Activated effector memory CD4-positive, alpha-beta T cell treated with Interleukin-2 at 50 U/mL for 16 hours (primary cell): ENCODE measurements at regions not wholly inside any gene's neighbourhood (a gene's known extent, or its start where the extent isn't known, plus 50 kb on each side); places are given as distances from the start of the nearest gene placed in this dataset.
"Not testable (repeated sequence)": the region's sequence is repeated elsewhere in the genome, so short reads cannot be mapped to it uniquely, and the experiment has no call there.

Experiments used
- DNase-seq: peaks from one replicate; pipeline ENCODE4 v3.0.0-alpha.2; 2020

DNA sequence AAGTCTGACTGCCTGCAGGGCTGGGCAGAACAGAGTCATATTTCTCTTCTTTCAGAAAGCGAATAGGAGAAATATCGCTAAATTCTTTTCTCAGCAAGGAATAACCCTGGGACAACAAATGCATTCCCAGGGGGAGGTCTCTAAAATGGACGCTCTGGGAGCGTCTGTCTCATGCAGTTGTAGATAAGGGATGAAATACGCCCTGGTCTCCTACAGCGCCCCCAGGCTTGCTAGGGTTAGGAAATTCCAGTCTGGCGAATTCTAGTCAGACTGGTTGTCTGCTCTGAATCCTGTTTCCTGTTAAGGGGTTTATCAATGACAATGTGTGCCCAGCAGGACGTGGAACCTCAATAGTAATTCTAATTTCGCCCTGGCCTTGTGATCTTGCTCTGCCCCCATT is 1214.1 kb downstream of the DIAPH3 start:
- no peak for DNase-seq

DNA sequence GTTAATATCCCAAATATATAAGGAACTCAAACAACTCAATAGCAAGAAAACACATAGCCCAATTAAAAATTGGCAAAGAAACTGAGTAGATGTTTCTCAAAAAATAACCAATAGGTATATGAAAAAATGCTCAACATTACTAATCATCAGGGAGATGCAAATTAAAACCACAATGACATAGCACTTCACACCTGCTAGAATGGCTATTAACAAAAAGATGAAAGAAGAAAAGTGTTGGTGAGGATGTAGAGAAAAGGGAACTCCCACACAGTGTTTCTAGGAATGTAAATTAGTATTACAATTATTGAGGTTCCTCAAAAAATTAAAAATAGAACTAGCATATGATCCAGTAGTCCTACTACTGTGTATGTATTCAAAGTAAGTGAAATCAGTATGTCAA is 1212.8 kb downstream of the DIAPH3 start:
- no peak for DNase-seq

DNA sequence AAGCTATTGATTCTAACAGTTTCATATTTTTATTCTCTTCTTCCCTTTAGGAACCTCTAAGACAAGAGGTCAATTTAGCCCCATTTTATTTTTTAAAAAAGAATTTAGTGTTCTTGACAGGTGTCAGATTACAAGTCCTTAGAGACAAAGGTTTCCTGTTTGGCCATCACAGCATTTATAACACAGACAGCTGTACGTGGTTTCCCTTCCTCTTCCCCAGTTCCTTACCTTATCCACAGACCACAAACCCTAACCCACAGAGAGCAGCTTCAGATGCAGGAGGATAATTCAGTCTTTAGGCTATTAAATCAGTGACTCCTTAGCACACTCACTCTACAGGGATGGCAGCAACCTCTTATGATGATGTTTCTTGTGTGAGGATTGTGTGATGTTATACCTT is 1210.1 kb downstream of the DIAPH3 start:
- DNase-seq, result no peak

DNA sequence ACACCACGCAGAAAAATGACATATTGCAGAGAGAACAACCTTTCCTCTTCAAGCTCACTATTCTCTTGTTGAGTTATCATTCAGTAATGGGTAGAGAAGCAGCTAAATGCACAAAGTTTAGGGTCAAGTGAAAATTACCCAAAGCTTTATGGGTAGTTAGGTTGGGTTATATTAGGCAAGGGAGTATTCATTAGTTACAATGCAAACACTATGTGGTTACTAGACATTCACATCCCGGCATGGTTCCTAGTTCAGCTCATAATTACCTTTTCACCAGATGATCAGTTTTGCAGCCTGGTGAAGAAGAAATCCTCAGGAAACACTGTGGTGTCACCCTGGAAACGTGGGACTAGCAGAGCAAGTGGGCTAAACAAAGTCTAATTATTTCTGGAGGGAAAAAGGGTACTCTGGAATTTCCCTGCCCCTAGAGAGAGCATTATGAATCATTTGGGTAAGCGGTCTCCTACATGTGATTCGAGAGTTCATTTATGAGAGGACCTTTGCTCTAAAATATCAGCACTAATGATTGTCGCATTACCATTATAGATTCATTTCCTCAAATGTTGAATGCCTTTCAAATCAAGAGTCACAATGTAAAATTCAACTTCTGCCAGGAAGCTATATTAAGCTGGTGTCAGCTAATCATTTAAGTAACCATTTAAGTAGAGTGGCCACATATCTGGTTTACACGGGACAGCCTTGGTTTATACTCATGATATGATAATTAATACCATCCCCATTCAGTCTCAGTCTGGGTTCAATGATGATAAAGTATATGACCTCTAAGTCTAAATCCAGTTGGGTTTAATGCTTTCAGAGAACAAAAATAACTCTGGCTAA is 1208.0 kb downstream of the DIAPH3 start:
- DNase-seq, result no peak

DNA sequence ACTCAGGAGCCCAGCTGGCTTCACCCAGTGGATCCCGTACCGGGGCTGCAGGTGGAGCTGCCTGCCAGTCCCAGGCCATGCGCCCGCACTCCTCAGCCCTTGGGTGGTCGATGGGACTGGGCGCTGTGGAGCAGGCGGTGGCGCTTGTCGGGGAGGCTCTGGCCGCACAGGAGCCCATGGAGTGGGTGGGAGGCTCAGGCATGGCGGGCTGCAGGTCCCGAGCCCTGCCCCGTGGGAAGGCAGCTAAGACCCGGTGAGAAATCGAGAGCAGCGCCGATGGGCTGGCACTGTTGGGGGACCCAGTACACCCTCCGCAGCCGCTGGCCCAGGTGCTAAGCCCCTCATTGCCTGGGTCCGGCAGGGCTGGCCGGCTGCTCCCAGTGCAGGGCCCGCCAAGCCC is 1205.6 kb downstream of the DIAPH3 start:
- not testable (repeated sequence) for DNase-seq

DNA sequence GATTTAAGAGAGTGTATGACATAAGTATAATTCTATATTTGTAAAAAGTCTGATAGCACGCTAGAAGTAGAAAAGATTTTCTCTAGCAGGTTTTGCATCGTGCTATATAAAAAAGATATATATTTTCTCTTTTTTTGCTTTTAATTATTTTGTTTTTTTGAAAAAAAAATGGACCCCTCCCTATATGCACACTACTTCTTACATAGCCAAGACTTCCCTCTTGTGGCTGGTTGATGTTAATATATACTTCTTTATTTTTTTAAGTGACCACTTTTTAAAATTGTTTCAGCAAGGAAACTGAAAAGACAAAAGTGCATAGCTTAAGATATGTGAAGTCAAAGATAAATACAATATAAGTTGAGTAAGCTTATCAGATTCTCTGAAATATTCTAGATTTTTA is 1202.8 kb downstream of the DIAPH3 start:
- no peak for DNase-seq

DNA sequence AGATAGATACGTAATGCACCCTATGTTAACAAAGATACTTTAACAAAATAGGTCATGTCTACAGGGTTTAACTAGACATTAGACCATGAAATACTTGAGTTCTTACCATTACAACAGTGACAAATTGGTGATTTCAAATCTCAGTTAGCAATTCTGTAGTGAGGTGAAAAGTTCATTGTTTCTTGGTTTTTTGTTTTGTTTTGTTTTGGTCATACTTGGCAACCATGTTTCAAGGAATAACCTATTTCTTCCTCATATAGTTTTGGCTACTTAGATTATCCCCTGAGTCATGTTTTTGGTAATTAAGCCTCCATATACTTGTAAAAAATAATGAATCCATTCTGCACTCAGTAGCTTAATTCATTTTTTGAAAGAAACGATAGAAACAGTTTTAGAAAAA is 1200.4 kb downstream of the DIAPH3 start:
- no peak for DNase-seq

DNA sequence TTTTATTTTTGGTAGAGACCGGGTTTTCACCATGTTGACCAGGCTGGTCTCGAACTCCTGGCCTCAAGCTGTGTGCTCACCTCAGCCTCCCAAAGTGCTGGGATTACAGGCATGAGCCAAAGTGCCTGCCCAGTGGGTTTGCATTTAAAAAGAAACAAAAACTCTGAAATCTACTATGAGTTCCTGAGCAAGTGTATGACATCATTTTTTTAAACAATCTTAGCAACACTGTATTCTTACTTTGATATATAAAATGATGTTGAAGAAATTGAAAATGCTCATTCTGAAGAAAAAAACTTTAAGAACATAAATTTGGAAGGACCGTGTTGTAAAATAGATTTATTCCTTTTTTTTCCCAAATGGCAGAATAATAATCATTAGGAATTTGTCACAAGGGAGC is 1199.7 kb downstream of the DIAPH3 start:
- DNase-seq, result no peak

DNA sequence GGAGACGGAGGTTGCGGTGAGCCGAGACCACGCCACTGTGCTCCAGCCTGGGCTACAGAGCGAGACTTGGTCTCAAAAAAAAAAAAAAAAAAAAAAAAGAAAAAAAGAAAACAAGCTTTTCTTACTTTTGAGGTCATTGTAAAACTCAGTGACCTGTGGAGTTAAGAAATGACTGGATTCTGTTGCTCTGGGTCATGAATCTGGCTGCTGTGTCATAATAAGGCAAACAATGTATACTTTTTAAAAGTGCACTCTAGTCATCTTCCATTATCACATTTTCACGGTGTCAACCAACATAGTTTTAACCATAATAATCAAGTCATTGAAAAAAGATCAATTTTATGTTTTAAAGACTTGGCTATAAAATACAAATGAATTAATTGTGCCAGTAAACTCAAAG is 1186.6 kb downstream of the DIAPH3 start:
- DNase-seq, result no peak

DNA sequence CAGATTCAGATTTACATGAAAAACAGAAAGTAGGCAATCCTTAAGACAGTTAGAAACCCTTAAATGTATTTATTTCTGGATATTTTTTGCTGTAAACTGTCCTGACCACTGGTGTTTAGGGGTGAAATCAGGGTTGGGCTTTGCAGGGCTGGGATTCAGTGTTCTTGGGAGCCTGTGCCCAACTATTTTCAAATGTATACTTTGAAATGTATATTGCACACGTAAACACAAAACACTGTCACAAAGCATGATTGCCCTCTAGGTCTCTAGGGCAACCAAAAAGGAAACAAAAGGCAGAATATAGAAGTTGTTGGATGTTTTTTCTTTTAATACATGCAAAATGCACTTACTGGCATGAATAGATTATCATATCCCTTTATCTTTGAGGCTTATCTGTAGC is 1185.4 kb downstream of the DIAPH3 start:
- DNase-seq, result no peak

DNA sequence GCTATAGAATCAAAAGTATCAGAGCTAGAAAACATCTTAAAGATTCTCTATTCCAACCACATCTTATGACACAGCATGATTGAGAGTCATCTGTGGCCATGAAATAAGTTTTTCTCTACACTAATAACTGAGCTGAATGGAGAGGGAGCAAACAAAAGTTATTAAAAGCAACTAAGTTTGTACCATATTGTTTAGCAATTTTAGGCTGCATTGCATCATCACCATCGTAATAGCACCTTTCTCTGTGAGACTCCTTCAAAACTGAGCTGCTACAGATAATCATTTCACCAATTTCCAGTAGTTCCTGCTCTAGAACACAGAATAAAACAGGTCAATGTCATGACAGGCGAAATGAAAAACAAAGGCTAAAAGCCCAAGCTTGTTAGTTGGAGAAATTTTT is 1183.9 kb downstream of the DIAPH3 start:
- no peak for DNase-seq

DNA sequence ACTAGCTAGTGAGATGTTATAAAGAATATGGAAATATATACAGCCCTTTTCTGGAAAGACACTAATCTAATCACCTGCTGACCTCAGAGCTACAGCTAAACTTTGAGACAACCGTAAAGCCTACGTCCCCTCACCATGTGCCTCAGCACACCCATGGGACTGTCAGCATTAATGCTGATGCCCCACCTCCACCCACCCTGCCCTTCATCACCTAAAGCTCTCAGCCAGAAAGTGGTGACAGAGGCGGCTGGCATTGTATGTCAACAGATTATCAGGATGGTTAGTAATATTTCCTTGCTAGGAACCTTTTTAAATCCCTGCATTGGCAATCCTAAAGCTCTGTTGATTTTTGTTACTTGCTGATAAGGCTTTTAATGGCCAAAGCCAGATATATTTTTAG is 1177.9 kb downstream of the DIAPH3 start:
- DNase-seq, result no peak

DNA sequence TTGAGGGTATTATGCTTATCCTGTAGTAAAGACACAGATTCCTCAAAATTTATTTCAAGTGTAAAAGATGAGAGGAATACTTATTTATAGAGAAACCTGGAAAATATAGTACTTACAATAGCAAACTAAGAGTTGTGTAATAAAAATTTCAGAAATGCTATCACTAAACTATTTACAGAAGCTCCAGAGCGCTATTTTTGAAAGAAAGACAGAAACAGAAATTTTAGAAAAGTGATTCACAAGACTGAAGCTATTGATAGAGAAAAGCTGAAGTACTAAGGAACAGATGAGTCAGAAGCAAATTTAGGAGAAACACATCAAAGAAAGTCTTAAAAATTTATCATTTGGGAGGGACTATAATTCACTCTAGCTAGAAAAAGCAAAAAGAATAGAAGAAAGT is 1174.2 kb downstream of the DIAPH3 start:
- DNase-seq, result no peak

DNA sequence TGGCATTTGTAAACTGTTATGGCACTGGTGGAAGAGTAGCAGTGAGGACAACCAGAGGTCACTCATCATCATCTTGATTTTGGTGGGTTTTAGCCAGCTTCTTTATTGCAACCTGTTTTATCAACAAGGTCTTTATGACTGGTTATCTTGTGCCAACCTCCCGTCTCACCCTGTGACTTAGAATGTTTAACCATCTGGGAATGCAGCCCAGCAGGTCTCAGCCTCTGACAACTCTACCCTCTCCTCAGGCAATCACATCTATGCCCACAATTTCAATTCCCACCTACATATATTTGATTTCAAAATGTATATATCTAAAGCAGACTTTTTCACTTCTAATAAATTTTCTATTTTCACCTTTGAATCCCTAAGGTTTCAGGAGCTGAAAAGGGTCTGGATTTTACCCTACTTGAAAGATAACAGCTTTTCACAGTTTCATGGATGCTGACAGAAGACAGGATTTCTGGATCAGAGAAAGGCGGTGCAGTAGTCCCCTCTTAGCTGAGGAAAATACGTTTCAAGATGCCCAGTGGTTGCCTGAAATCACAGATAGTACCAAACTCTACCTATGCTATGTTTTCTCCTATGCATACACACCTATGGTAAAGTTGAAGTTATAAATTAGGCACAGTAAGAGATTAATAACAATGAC is 1171.8 kb downstream of the DIAPH3 start:
- no peak for DNase-seq

DNA sequence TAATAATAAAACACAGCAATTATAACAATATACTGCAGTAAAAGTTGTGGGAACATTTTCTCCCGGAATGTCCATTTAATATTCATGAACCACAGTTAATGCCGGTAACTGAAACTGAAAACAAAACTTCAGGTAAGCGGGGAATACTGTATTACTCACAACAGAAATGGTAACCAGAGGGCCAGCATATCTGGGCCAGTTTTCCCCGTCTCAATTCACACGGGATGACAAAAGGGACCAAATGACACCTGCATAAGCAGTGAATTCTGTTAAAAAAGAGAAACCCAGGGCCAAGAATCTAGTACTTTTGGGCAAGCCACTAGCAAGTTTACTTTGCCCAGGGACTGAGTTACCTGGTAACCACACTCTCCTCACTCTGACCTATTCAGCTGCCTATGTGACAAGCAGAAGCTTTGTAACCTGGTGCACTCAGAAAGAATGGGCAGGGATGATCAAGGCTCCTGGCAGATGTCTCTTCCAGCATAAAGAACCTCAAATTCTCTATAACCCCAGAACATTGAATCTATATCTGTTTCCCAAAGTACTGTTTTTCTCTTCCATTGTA is 1171.2 kb downstream of the DIAPH3 start:
- DNase-seq, result no peak

DNA sequence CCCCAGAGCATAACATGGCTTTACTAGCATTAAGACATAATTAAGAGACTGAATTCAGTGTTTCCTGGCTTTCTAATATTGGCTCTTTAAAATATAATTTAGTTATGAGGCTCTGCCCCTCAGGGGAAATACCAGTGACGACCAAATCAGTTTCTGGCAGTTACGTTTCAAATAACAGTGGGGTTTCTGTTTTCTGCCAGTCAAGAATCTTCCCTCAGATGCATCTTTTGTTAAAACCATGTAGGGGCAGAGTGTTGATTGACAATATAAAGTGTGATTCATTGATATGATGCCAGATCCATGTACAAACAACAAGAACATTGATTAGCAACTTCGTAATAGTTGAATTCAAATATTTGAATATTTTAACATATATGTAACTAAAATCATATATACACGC is 1169.7 kb downstream of the DIAPH3 start:
- no peak for DNase-seq

DNA sequence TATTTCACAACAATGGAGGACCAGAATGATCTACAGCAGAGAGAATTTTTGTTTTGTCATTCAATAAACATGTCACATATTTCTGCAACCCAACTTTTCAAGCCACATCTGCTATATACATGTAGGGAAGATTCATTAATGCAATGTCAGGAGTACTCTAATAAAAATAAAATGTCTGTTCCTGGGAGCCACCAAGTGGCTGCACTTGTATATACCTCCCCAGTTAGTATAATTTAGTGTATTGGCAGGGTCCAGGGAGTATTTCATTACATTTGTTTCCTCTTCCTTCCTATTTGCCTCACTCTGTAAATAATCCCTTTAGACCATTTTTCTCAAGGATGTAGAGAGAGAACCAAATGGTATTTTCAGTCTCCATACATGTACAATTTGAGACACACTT is 1169.0 kb downstream of the DIAPH3 start:
- DNase-seq, result no peak

DNA sequence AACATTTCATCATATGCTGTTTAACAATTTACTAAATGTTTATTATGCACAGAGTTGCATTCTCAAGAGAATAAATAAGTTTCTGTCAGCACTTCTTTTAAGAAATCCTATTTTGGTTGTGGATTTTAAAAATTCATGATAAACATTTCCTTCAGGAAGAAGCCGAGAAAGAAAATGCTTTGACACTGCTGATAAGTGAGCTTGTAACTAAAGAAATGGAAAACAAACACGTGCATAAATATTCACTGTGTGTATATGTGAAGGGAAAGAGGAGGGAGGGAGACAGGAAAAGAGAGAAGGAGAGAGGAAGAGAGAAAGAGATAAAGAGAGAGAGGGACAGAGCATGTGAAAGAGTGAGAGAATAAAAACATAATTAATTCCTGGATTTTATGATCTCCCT is 1165.0 kb downstream of the DIAPH3 start:
- DNase-seq, result no peak

DNA sequence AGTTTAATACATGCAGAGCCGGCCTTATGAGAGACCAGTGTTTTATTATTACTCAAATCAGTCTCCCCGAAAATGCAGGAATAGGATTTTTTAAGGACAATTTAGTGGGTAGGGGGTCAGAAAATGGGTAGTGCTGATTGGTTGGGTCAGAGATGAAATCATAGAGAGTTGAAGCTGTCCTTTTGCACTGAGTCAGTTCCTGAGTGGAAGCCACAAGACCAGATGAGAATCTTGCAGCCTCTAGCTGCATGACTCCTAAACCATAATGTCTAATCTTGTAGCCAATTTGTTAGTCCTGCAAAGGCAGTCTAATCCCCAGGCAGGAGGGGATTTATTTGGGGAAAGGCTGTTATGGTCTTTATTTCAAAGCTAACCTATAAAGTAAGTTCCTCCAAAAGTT is 1163.9 kb downstream of the DIAPH3 start:
- DNase-seq, result no peak

DNA sequence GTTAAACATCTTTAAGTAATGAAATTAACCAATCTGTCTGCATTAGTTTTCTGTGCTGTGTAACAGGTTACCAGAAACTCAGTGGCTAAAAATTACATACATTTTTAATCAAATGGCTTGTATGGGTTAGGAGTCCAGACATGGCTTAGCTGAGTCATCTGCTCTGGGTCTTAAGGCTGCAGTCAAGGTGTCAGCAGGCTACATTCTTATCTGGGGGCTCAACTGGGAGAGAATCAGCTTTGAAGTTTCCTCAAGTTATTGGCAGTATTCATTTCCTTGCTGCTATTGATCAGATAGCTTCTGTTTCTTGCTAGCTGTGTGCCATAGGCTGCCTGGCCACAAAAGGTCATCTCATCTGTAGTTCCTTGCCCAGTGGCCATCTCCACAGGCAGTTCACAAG is 1163.0 kb downstream of the DIAPH3 start:
- DNase-seq, result no peak

DNA sequence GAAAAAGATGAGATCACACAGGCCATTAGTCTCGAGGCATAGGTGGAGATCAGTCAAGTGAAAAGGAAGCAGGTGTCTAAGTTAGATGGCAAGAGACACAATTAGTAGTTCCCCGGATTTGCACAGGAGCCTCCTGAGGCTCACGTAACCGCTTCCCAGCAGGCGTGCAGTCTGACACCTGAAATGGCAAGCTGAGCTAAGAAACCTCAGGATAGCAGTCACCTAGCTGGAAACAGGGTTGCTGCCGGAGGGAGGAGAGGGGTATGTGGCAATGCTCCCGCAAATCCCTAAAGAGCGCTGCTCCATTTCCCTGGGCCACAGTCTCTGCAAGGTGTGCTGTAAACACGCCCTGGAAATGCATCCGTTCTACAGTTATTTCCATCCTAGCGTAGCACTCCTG is 1151.0 kb downstream of the DIAPH3 start:
- no peak for DNase-seq

DNA sequence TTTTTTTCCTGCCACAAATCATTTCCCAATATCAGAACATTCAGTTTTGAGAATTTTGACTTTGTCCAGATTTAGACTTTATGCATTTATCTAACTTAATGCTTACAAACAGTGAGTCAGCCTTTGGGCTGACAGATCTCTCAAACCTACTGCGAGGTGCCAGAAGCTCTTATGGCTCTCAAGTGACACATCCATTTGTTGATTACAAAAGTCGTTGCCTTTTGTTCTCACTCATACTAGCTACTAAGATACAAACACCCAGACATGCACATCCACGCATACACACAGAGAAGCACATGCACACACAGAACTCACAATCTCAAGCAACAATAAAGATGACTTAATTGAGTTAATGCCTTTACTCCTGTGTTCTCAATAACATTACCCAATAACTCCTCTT is 1147.5 kb downstream of the DIAPH3 start:
- no peak for DNase-seq

DNA sequence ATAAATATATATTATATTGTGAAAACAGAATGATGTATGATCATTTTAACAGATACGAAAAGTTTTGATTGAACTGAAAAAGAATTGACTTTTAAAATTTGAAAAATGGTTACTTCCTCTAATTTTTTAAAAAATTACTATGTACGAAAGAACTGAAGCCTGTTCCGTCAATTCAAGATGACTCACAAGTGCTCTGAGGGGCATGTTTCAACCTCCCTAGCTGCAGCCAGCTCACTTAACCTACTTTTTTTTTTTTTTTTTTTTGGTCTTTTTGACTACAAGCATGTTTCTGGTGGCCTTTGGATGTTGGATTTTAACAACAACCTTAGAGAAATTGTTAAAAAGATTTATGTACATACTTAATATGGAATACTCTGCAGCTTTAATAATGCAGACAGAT is 1139.3 kb downstream of the DIAPH3 start:
- no peak for DNase-seq

DNA sequence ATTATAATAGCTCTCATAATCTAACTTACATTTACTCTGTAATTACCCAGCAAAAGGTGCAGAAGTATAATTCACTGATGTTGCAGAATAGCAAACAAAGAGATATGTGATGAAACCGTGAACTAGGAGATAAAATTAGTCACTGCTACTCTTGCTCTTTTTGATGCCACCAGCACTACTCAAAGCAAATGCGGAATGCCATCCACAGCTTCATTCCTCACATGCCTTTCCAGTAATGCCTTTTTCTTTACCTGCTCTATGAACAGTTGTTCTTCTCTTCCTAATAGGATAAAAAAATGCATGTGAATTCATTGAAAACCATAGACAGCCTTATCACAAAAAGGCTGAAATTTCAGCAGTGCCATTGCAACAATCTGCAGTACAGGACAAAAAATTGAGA is 1129.5 kb downstream of the DIAPH3 start:
- DNase-seq, result no peak

DNA sequence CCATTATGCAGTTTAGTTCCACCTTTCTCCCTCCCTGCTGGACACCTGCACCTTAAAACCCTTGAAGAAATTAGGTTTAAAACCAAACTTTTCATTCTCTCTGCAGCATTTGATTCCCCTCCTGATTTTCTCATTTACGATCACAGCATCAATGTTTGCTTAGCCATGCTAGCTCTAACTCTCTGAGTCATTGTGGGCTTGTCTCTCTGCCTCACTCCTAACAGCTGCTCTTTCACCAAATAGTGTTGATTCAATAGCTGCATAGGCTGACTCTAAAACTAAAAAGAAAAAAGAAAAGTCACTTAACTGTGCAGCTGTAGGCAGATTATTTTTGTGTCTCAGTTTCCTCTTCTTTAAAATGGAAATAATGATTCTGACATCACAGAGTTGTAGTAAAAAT is 1124.9 kb downstream of the DIAPH3 start:
- no peak for DNase-seq
